ENCODE measurements at regions not wholly inside any gene's neighbourhood (a gene's known extent, or its start where the extent isn't known, plus 50 kb on each side); places are given as distances from the start of the nearest gene placed in this dataset.

GRCh38 chr5:84825606-84826005 lies 440.9 kb upstream of the EDIL3 start:
- no peak for TF ChIP-seq CTCF (conservative IDR thresholded peaks at IDR 0.05; ENCODE audit: low read depth, low read length)
- Histone ChIP-seq H3K27ac (no peak overlapping the region), H3K36me3 (ENCODE audit: insufficient read depth) (no peaks in the 10 kb centered on the region), H3K4me3 (IDR thresholded peaks at IDR 0.05; ENCODE audit: insufficient read depth, low read depth, low read length) (no peak overlapping the region), H3K9ac (no peak overlapping the region), H3K79me2 (ENCODE audit: insufficient read depth, low read depth) (no peaks in the 10 kb centered on the region), H2AFZ (ENCODE audit: low read depth) (no peak overlapping the region), H3K4me2 (no peak overlapping the region), H3K4me1 (ENCODE audit: low read depth, poor library complexity, severe bottlenecking) (no peaks in the 10 kb centered on the region), H4K20me1 (ENCODE audit: insufficient read depth) (no peaks in the 10 kb centered on the region), H3K27me3 (ENCODE audit: insufficient read depth, low read depth) (no peaks in the 10 kb centered on the region)

- TF ChIP-seq CTCF (conservative IDR thresholded peaks at IDR 0.05; ENCODE audit: low read depth, low read length) = no peak
- Histone ChIP-seq H3K79me2 (ENCODE audit: insufficient read depth, low read depth) (no peaks in the 10 kb centered on the region), H3K4me2 (no peak overlapping the region), H2AFZ (ENCODE audit: low read depth) (no peak overlapping the region), H3K4me1 (ENCODE audit: low read depth, poor library complexity, severe bottlenecking) (no peaks in the 10 kb centered on the region), H3K36me3 (ENCODE audit: insufficient read depth) (no peaks in the 10 kb centered on the region), H4K20me1 (ENCODE audit: insufficient read depth) (no peaks in the 10 kb centered on the region), H3K27me3 (ENCODE audit: insufficient read depth, low read depth) (no peaks in the 10 kb centered on the region), H3K9ac (no peak overlapping the region), H3K27ac (no peak overlapping the region), H3K4me3 (IDR thresholded peaks at IDR 0.05; ENCODE audit: insufficient read depth, low read depth, low read length) (no peak overlapping the region)
Observed at GRCh38 chr5:84821924-84822323, 437.2 kb upstream of the EDIL3 start.

GRCh38 chr5:84817953-84818352 lies 433.3 kb upstream of the EDIL3 start:
- H3K9ac ChIP-seq = no peak overlapping the region
- no peaks in the 10 kb centered on the region for H4K20me1 ChIP-seq (ENCODE audit: insufficient read depth)
- no peak overlapping the region for H3K4me3 ChIP-seq (IDR thresholded peaks at IDR 0.05; ENCODE audit: insufficient read depth, low read depth, low read length)
- no peaks in the 10 kb centered on the region for H3K4me1 ChIP-seq (ENCODE audit: low read depth, poor library complexity, severe bottlenecking)
- H3K27me3 ChIP-seq (ENCODE audit: insufficient read depth, low read depth) = no peaks in the 10 kb centered on the region
- H3K27ac ChIP-seq = no peak overlapping the region
- TF ChIP-seq CTCF (conservative IDR thresholded peaks at IDR 0.05; ENCODE audit: low read depth, low read length) = no peak
- H3K79me2 ChIP-seq (ENCODE audit: insufficient read depth, low read depth) = no peaks in the 10 kb centered on the region
- no peak overlapping the region for H2AFZ ChIP-seq (ENCODE audit: low read depth)
- H3K36me3 ChIP-seq (ENCODE audit: insufficient read depth) = no peaks in the 10 kb centered on the region
- H3K4me2 ChIP-seq = no peak overlapping the region

GRCh38 chr5:84816746-84817547 lies 432.3 kb upstream of the EDIL3 start:
- Histone ChIP-seq H3K9ac (no peak overlapping the region), H3K27ac (no peak overlapping the region), H3K79me2 (ENCODE audit: insufficient read depth, low read depth) (no peaks in the 10 kb centered on the region), H4K20me1 (ENCODE audit: insufficient read depth) (no peaks in the 10 kb centered on the region), H3K4me3 (IDR thresholded peaks at IDR 0.05; ENCODE audit: insufficient read depth, low read depth, low read length) (no peak overlapping the region), H2AFZ (ENCODE audit: low read depth) (no peak overlapping the region), H3K27me3 (ENCODE audit: insufficient read depth, low read depth) (no peaks in the 10 kb centered on the region), H3K4me2 (no peak overlapping the region), H3K4me1 (ENCODE audit: low read depth, poor library complexity, severe bottlenecking) (no peaks in the 10 kb centered on the region), H3K36me3 (ENCODE audit: insufficient read depth) (no peaks in the 10 kb centered on the region)
- no peak for TF ChIP-seq CTCF (conservative IDR thresholded peaks at IDR 0.05; ENCODE audit: low read depth, low read length)
